Stimulated activated CD8-positive, alpha-beta memory T cell treated with anti-CD3 and anti-CD28 coated beads, Interleukin-4, amount 100 ng/mL, for 24 hours (primary cell): ENCODE measurements at regions not wholly inside any gene's neighbourhood (a gene's known extent, or its start where the extent isn't known, plus 50 kb on each side); places are given as distances from the start of the nearest gene placed in this dataset.
"Not testable (repeated sequence)": the region's sequence is repeated elsewhere in the genome, so short reads cannot be mapped to it uniquely, and the experiment has no call there.

Experiments used
- DNase-seq: peaks from one replicate; pipeline ENCODE4 v3.0.0-alpha.2; 2020; ENCODE audit warnings: low read depth

GRCh38 chr6:144434308-144434990, 149.3 kb downstream of the UTRN start:
- DNase-seq = no peak

- DNase-seq = no peak
These were observed 150.7 kb downstream of the UTRN start for GRCh38 chr6:144435602-144436426.

GRCh38 chr6:144437105-144437504, 152.0 kb downstream of the UTRN start:
- no peak for DNase-seq

GRCh38 chr6:144438103-144438502, 153.0 kb downstream of the UTRN start:
- no peak for DNase-seq

GRCh38 chr6:144439016-144439415, 153.9 kb downstream of the UTRN start:
- no peak for DNase-seq

- DNase-seq = not testable (repeated sequence)
These were observed 156.7 kb downstream of the UTRN start for GRCh38 chr6:144441801-144442200.

GRCh38 chr6:144443157-144443556, 158.0 kb downstream of the UTRN start:
- no peak for DNase-seq

- DNase-seq = no peak
These were observed 162.3 kb downstream of the UTRN start for GRCh38 chr6:144447472-144447871.

- DNase-seq = no peak
These were observed 164.1 kb downstream of the UTRN start for GRCh38 chr6:144449218-144449617.

GRCh38 chr6:144449911-144450597, 164.9 kb downstream of the UTRN start:
- DNase-seq = no peak

- no peak for DNase-seq
These were observed 175.4 kb downstream of the UTRN start for GRCh38 chr6:144460327-144461095.

- DNase-seq = no peak
These were observed 176.9 kb downstream of the UTRN start for GRCh38 chr6:144462058-144462457.

- no peak for DNase-seq
These were observed 181.6 kb downstream of the UTRN start for GRCh38 chr6:144466716-144467115.

GRCh38 chr6:144467172-144467762, 182.1 kb downstream of the UTRN start:
- no peak for DNase-seq

- no peak for DNase-seq
These were observed 182.8 kb downstream of the UTRN start for GRCh38 chr6:144467921-144468320.

- DNase-seq = no peak
These were observed 183.6 kb downstream of the UTRN start for GRCh38 chr6:144468709-144469108.

- no peak for DNase-seq
These were observed 184.0 kb downstream of the UTRN start for GRCh38 chr6:144469144-144469575.

GRCh38 chr6:144470201-144470600, 185.1 kb downstream of the UTRN start:
- DNase-seq = not testable (repeated sequence)

- no peak for DNase-seq
These were observed 186.9 kb downstream of the UTRN start for GRCh38 chr6:144471986-144472385.

- no peak for DNase-seq
These were observed 189.2 kb downstream of the UTRN start for GRCh38 chr6:144474290-144474689.

GRCh38 chr6:144474904-144475303, 189.8 kb downstream of the UTRN start:
- no peak for DNase-seq

- DNase-seq = no peak
These were observed 190.3 kb downstream of the UTRN start for GRCh38 chr6:144475411-144475810.
